HG03469 (cell line): ENCODE measurements at regions not wholly inside any gene's neighbourhood (a gene's known extent, or its start where the extent isn't known, plus 50 kb on each side); places are given as distances from the start of the nearest gene placed in this dataset.
"Not testable (repeated sequence)": the region's sequence is repeated elsewhere in the genome, so short reads cannot be mapped to it uniquely, and the experiment has no call there.

Experiments
- ATAC-seq: cut with Tn5 transposase; IDR thresholded peaks from one replicate; pipeline ENCODE4 v1.9.1; 2021; ENCODE audit warnings: mild to moderate bottlenecking, moderate library complexity, moderate number of reproducible peaks; ENCODE audit not compliant: unreplicated experiment

- no peak for ATAC-seq
Observed at GRCh38 chr1:95509989-95510388, 276.0 kb downstream of the RWDD3 start.

- ATAC-seq = no peak
Observed at GRCh38 chr1:95512925-95513324, 278.9 kb downstream of the RWDD3 start.

GRCh38 chr1:95517506-95517905, 283.5 kb downstream of the RWDD3 start:
- no peak for ATAC-seq

- no peak for ATAC-seq
Observed at GRCh38 chr1:95518310-95518709, 284.3 kb downstream of the RWDD3 start.

DNA sequence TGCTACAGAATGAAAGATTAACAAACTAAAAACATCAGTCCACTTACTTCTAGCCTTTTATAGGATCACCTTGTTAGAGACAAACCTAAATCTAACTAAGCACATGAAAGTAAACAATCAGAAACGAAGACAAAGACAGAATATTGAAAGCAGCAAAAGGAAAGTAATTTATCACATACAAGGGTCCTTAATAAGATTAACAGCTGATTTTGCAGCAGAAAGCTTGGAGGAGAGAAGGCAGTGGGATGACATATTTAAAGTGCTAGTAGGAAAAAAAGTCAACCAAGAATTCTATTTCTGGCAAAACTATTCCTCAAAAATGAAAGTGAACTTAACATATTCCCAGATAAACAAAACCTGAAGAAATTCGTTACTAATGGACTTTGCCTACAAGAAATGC, 286.4 kb downstream of the RWDD3 start:
- no peak for ATAC-seq

GRCh38 chr1:95532335-95532734, 298.3 kb downstream of the RWDD3 start:
- no peak for ATAC-seq

DNA sequence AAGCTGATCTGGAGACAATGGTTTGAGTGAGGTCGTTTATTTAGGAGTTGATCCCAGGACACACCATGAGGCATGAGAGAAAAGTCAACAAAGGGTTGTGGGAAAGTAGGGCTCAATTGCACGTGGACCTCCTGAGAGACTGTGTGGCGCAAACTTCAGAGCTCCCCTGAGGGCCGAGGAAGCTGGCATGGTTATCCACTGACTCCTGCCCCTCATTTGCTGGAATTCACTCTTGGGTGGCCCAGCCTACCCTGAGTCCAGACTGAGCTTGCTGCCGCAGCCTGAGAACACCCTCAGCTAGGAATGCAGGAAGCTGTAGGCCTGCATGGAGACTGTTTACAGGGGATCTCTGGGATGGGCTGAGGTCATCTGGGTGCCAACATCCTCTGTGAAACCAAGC, 301.0 kb downstream of the RWDD3 start:
- no peak for ATAC-seq

GRCh38 chr1:95535614-95536013, 301.6 kb downstream of the RWDD3 start:
- ATAC-seq = no peak

DNA sequence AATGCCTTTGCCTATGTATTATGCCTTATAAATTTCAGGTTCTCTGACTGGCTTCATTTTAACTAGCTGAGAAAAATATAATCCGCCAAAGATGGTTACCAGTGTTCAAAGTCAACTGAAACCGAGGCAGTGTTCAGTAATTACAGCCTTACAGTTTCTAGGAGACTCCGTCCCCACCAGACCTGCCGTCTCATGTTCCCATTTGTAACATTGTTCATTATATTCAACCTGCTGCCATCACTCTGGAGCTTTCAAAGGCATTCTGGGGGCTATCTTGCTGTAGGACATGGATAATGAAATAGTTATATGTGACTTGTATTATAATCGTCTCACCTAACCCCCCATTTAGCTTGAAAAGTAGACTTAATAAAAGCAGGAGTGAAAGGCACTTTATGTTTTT, 302.5 kb downstream of the RWDD3 start:
- no peak for ATAC-seq

- no peak for ATAC-seq
Observed at GRCh38 chr1:95537176-95537575, 303.2 kb downstream of the RWDD3 start.

GRCh38 chr1:95538242-95538641, 304.2 kb downstream of the RWDD3 start:
- not testable (repeated sequence) for ATAC-seq

DNA sequence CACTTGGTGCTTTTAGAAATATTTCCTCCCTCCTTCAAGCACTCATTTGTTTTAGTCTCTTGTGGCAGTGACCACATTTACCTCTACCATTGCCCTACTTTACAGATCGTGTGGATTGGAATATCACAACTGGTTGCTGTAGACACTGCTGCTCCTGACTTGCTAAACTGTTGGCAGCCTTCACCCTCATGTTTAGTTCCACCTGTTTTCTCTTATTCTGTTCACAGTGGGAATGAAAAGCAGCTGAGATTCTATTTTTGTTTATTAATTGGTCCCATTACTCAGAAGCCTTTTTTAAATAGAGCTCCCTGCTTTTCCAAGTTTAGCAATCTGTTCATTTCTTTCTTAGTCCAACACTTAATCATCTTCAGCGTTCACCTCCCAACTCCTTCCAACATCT, 308.9 kb downstream of the RWDD3 start:
- ATAC-seq = no peak

- no peak for ATAC-seq
Observed at GRCh38 chr1:95547005-95547404, 313.0 kb downstream of the RWDD3 start.

DNA sequence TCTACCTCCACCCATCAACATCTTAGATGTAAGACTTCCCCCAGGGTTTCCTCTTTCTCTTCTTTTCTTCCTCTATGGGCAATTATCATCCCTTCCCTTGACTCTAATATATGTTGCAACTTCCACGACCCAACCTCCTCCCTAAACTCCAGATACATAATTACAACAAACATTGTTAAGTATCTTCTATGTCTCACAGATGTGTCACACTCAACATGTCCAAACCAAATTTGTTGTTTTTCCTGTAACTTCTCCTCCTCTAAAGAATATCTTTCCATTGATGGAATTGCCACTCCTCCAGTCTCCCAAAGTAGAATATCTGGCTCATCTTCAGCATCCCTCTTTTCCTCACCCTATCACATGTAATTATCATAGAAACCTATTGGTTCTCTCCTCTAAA, 314.2 kb downstream of the RWDD3 start:
- no peak for ATAC-seq

DNA sequence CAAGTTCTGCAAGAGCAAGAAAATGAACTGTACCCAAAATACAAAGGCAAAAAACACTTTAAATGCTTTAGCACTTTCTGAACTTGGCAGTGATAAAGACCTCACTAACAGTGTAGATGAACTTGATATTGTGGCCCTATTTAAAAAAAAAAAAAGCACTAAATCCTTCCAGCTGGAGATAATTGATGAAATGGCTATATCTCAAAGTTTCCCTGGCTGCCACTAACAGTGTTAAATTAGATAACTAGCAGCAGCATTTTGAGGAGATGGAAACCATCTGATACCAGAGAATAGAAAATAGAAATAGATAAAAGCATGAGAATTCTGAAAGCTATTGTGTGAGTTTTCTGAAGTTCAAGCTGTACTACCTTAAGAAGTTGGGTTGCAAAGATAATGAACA, 317.2 kb downstream of the RWDD3 start:
- no peak for ATAC-seq

DNA sequence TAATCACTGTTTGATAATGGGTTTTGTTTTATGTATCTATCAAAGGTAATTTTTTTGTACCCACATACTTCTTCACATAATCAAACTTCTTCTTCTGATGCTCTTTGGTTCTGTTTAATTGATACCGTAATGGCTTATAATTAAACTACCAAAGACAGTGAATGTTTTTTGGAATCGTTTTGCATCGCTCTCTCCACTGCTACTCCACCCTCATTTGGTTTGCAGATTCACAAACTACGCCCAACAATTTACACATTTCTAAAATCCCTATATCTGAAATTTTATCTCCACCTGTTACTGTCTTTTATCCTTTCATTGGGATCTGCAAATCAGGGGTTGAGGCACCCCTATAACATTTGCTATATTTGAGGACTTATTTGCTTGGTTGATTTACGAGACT, 319.6 kb downstream of the RWDD3 start:
- no peak for ATAC-seq

DNA sequence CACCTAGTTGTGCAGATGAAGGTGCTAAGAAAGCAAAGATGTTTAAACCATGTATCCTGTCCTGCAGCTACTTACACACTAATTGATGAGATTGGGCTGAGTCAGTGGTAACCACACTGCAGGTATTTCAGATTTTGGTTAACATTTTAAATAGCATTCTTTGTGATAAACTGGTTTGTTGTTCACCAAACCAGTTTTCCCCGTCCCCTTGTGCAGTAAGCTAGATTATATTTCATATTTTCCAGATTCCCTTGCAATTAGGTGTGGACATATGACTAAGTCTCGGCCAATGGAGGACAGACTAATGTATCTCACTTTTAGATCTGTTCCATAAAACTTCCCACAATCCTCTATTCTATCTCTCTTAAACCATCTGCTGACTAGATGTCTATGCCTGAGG, 320.4 kb downstream of the RWDD3 start:
- no peak for ATAC-seq

DNA sequence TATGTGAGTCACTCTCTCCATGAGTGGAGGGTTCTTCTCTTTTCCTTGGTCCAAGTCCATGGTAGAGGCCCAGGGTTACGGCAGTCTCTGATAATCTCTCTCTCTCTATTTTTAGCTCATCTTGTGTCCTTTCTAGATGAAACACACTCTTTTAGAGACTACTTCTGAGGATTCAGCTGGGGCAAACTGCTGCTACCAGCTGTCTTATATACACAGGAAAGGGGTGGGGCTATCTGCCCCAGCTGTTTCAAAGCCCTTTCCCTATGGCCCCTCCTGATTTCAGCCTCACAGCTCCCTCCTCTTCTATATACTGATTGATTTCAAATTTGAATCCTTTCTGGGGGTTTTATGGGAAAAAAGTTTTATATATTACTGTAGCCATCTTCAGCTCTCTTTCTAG, 324.8 kb downstream of the RWDD3 start:
- no peak for ATAC-seq

- ATAC-seq = no peak
Observed at GRCh38 chr1:95561346-95561745, 327.3 kb downstream of the RWDD3 start.

DNA sequence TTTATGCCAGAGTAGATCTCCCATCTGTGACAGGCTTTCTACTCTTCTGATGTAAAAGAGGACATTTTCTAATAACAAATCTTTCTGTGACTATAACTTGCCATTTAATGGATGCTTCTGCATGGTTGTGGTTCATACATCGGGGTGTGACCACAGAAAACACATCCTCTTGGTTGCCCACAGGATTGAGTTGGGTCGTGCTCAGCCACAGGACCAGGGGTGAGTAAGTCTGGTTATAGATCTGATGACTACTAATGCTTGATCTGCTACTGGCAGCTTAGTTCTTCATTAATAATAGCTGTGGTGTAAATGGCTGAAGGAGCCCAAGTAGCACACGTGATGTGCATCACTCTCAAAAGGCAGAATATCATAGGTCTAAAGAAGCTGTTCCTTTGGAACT, 328.2 kb downstream of the RWDD3 start:
- no peak for ATAC-seq

GRCh38 chr1:95572002-95572401, 338.0 kb downstream of the RWDD3 start:
- ATAC-seq = no peak

DNA sequence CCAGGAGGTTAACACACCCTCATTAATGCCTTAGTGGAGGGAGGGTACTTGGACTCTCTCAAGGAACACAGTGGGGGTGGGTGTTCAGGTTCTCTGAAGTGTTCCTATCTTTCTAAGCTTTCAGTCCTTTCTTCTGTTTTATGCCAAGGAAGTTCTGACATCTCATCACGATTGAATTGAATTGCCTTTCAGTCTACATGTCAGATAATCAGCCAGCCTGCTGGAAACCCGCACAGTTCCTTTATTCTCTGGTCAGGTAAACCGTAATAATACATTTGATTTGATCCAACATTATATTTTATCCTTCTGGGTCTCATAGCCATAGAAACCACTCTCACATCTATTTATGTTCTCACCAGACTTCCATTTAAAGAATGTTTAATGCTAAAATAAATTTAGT, 339.0 kb downstream of the RWDD3 start:
- no peak for ATAC-seq

DNA sequence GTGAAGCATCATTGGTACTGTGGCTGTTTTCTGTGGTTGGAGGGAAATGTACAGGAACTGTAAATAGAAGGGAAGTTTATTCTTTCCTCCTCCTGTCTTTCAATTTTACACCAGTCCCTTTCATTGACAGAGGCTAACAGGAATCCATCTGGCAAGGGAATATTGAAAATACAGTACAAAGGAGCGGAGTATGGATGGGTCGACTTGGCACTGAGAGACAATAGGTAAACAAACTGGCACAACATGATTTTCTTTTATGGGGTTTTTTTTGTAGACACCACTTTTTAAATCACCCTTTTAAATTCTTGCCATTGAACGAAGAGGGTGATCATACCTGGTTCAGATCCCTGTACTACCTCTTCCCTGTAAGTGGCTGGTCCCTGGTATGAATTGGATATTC, 341.3 kb downstream of the RWDD3 start:
- no peak for ATAC-seq

DNA sequence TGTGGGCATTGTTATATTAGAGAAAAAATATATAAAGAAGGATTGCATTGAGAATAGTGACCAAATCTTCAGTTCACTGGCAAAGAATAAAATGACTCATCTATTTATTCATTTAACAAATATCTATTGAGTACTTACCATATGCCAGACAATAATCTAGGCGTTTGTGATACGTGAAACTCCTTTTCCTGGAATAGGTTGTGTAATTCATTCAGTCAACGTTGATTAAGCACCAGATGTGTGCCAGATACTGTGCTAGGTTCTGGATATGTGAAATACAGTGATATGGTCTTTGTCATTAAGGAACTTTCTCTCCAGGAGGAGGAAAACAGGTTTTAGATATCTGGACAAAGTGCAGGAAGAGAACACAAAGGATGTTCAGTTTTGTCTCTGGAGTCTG, 344.5 kb downstream of the RWDD3 start:
- no peak for ATAC-seq
